Skin of body (tissue), 1 donor: ENCODE measurements at regions not wholly inside any gene's neighbourhood (a gene's known extent, or its start where the extent isn't known, plus 50 kb on each side); places are given as distances from the start of the nearest gene placed in this dataset.

ENCODE experiments used
- DNase-seq: peaks from one replicate; lab custom pipeline; 2025; lab: John Stamatoyannopoulos, UW

- DNase-seq, result no peak
Observed at GRCh38 chr10:78551184-78552005, 517.4 kb upstream of the ZMIZ1 start.

- peak; percentile 88 for DNase-seq
Observed at GRCh38 chr10:78552261-78552811, 516.4 kb upstream of the ZMIZ1 start.

- no peak for DNase-seq
Observed at GRCh38 chr10:78553792-78554191, 515.0 kb upstream of the ZMIZ1 start.

DNA sequence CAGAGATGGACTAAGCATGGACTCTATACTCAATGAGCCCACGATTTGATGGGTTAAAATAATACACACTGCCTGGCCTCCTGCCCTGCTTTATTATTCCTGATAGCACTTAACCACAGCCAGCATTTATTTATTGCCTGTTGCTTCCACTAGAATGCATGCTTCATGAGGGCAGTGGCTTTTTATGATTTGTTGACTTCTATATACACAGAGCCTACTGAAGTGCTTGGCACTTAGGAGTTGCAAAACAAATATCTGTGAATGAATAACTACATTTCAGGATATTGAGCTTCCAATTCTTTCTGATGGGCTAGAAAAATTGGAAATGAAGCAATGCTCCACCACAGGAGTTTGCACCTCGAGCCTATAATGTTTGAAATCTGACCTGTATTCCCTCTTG lies 513.6 kb upstream of the ZMIZ1 start:
- no peak for DNase-seq

DNA sequence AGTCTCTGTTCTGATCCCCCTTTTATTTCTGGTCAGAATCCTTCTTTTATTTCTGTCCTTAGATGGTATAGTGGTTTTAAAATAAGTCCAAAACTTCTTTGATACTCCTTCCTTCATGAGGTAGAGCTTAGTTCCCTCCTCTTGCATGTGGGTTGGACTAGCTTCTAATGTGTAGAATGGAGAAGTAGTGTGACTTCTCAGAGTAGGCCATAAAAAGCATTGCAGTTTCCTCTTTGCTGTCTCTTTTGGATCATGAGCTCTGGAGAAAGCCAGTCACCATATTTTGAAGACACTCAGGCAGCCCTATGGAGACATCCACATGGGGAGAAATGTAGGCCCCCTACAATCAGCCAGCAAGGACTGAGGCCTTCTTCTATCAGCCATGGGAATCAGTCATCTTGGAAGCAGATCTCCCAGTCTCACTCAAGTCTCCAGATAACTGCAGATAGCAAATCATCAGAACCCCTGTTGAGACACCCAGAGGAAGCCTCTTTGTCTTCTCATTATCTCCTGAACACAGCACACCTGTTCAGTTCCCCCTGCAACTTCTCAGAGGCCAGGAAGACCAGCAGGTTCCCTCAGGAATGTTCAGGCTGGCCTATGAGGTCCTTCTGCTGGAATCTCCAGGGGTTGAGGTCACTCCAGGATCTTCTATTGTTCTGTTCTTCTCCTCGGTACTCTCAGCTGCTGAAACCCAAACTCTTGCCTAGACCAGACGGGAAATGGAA lies 511.9 kb upstream of the ZMIZ1 start:
- DNase-seq, result no peak

GRCh38 chr10:78557433-78557925 lies 511.3 kb upstream of the ZMIZ1 start:
- no peak for DNase-seq

DNA sequence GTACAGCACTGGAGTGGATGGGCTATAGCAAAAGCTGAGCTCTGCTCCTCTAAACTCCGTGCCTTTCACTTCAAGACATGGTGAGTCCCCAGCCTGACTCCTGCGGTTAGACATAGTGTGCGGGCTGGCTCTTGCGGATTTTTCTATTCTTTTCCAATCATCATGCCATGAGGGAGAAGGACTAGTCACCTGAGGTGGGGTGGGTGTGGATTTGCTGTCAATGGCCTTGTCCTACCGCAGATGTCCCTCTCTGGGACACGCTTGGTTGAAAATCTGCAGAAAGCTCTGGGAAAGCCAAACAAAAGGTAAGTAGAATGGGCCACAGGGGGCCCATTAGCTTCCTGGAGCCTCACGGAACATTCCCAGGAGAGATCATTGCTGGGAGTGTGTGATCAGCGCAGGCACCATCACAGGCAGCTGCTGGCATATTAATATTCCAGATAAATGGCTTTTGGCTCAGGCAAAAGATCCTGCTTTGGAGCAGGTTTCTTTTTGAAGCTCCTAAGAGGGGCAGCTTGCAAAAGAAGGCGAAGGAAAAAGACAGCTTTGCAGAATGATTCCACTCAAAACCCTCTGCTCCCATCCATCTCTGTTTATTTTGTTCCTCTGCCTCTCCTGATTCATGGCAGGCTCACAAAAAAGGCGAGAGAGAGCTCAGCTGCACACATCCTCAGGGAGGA lies 509.0 kb upstream of the ZMIZ1 start:
- DNase-seq, result no peak

DNA sequence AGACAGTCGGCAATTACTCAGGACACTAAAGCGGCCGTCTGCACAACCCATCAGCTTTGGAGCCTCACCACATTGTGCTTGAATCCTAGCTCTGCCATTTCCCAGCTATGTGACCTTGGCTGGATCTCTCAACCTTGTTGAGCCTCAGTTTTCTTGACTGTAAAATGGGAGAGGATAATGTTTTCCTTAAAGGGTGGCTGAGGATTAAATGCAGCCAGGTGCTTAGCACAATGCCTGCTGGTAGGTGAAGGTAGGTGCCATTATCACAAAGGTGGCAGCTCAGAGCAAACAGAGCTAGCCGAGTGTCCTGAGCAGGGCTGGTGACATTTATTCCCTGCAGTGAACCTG lies 508.5 kb upstream of the ZMIZ1 start:
- no peak for DNase-seq

DNA sequence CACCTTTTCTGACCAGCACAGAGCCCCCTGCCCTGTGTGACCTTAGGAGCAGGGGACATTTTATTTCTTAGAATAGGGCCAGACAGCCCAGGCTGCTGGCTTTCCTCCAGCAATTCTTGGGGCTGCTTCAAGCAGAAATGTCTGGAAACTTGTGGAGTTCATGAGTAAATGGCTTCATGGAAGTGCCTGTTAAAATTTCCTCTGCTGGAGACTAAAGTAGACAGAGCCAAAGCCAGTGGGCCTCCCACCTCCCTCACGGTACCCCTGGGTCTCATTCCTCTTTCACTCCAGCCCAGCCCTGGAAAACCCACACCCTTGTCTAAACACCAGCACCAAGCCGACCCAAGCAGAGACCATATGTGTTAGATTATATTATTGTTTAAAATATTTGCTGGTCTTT lies 505.5 kb upstream of the ZMIZ1 start:
- DNase-seq, result peak; percentile 88

DNA sequence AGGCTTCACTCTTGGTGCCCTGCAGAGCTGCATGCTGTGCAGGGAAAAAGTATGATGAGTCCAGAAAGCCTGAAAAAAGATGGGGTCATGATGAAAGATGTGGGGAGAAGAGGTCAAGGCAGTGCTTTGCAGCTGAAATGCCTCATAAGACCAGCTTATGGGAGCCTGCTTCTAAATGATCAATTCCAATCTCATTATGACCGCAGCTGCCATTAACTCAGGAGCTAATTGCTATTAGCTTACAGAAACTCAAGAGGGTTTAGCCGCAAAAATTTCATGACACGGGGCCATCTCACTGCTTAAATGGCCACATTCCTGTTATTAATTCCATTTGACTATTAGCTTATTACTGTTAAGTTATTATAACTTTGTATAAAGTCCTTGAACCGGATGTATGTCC lies 502.9 kb upstream of the ZMIZ1 start:
- no peak for DNase-seq

- peak; percentile 87 for DNase-seq
Observed at GRCh38 chr10:78566284-78567111, 502.3 kb upstream of the ZMIZ1 start.

GRCh38 chr10:78567680-78568455 lies 500.9 kb upstream of the ZMIZ1 start:
- no peak for DNase-seq

GRCh38 chr10:78568620-78569019 lies 500.1 kb upstream of the ZMIZ1 start:
- DNase-seq, result no peak

- no peak for DNase-seq
Observed at GRCh38 chr10:78570633-78571235, 498.0 kb upstream of the ZMIZ1 start.

DNA sequence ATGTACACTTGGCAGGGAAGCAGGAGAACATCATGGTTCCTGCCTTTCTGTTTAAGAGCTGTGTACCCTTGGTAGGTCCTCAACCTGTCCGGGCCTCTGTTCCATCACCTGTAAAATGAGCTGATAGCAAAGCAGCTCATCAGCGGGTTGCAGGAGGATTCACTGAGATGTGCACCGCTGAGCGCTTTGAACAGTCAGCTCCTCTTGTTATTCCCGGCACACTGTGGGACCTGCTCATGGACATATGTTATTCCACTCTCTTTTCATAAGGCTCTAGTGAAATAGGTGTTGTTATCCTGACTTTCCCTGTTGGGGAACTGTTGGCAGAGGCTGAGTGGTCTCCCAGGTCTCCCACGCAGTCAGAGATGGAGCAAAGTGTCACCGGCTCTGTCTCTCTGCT lies 497.5 kb upstream of the ZMIZ1 start:
- DNase-seq, result no peak

DNA sequence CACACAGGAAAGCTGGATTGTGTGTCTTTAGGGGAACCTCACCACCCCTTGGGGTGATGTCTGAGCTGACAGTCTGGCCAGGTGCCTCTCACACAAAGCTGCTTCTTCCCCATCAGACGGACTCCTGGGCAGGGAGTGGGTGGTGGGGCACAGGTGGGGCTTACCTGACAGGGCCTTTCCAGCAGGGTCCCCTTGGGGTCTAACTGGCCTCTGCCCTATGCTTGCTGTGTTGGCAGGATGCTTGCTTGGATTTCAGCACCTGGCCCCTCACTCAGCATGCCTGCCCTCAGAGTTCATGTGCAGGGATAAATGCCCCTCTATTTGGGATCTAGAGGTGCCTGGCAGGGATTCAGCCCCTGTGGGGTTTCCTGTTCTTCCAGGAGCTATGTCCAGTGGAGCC lies 496.9 kb upstream of the ZMIZ1 start:
- DNase-seq, result no peak

- DNase-seq, result peak; percentile 34
Observed at GRCh38 chr10:78572565-78572964, 496.2 kb upstream of the ZMIZ1 start.

GRCh38 chr10:78574547-78574946 lies 494.2 kb upstream of the ZMIZ1 start:
- no peak for DNase-seq

GRCh38 chr10:78575400-78575799 lies 493.4 kb upstream of the ZMIZ1 start:
- no peak for DNase-seq

- DNase-seq, result no peak
Observed at GRCh38 chr10:78576276-78576675, 492.5 kb upstream of the ZMIZ1 start.
